ENCODE measurements at regions not wholly inside any gene's neighbourhood (a gene's known extent, or its start where the extent isn't known, plus 50 kb on each side); places are given as distances from the start of the nearest gene placed in this dataset.

- H3K36me3 ChIP-seq (ENCODE audit: low read depth) = no peaks in the 10 kb centered on the region
- in situ Hi-C loops (cut with MboI) = no loop called here
- TF ChIP-seq EZH2 (IDR thresholded peaks at IDR 0.05; ENCODE audit: insufficient read depth, poor library complexity, severe bottlenecking) (no peak), EZH2phosphoT487 (IDR thresholded peaks at IDR 0.05; ENCODE audit: insufficient read depth, low read depth) (no peak)
- H3K79me2 ChIP-seq (ENCODE audit: insufficient read depth) = no peaks in the 10 kb centered on the region
- peaks cover 6% of the 10 kb centered on the region; the same call in 1 of the 2 replicates for H3K27me3 ChIP-seq (replicated peaks; ENCODE audit: insufficient read depth)
- no peaks in the 10 kb centered on the region for H4K20me1 ChIP-seq (ENCODE audit: insufficient read depth)
- no peak overlapping the region for H2AFZ ChIP-seq
- no peak overlapping the region for H3K27ac ChIP-seq
- H3K4me1 ChIP-seq (ENCODE audit: insufficient read depth) = no peaks in the 10 kb centered on the region
- peaks cover 5% of the 10 kb centered on the region for H3K9me3 ChIP-seq (ENCODE audit: low read depth)
- no peak overlapping the region for H3K4me2 ChIP-seq (ENCODE audit: unreplicated experiment)
- no peak overlapping the region for H3K9ac ChIP-seq
- no peak overlapping the region for H3K4me3 ChIP-seq
- H3K9me2 ChIP-seq (ENCODE audit: insufficient read depth) = no peaks in the 10 kb centered on the region
- no peaks in the 10 kb centered on the region for H3F3A ChIP-seq (ENCODE audit: insufficient read depth)
- WGBS, 2 experiments (ENCODE audit: low coverage in 1 of 2, low lambda C conversion rate in 2 of 2, missing lambda C conversion rate in 2 of 2) = 65 to 66% methylated on average over 7 of the region's 7 CpGs
- no peak for DNase-seq
Observed at GRCh38 chr13:106336668-106337067, 198.8 kb downstream of the EFNB2 start.

DNA sequence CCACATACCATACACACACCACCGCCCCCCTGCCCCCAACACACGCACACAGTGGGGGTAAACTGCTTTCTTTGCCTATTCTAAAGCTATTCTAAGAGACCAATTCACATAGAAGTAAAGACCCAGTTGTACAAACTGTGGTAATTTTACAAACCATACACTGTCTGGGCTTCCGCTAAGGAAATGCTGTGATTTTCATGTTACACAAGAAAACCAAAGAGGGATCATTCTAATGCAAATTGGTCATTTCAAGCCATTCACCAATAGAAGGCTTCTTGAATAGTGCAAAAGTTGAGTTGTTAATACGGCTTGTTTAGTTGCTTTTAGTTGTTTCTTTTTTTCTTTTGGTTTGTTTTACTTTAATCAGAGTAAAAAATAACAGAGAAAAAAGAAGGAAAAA, 202.8 kb downstream of the EFNB2 start:
- TF ChIP-seq EZH2phosphoT487 (IDR thresholded peaks at IDR 0.05; ENCODE audit: insufficient read depth, low read depth) (no peak), EZH2 (IDR thresholded peaks at IDR 0.05; ENCODE audit: insufficient read depth, poor library complexity, severe bottlenecking) (no peak)
- no peak for DNase-seq
- no peaks in the 10 kb centered on the region for H3F3A ChIP-seq (ENCODE audit: insufficient read depth)
- no peaks in the 10 kb centered on the region for H3K36me3 ChIP-seq (ENCODE audit: low read depth)
- H3K9ac ChIP-seq = no peak overlapping the region
- WGBS, 2 experiments (ENCODE audit: low coverage in 1 of 2, low lambda C conversion rate in 2 of 2, missing lambda C conversion rate in 2 of 2) = 56 to 60% methylated on average over 4 of the region's 4 CpGs
- H3K9me3 ChIP-seq (ENCODE audit: low read depth) = no peaks in the 10 kb centered on the region
- no peak overlapping the region for H3K27ac ChIP-seq
- H3K27me3 ChIP-seq (replicated peaks; ENCODE audit: insufficient read depth) = peaks cover 6% of the 10 kb centered on the region; the same call in 1 of the 2 replicates
- no peak overlapping the region for H3K4me3 ChIP-seq
- H3K9me2 ChIP-seq (ENCODE audit: insufficient read depth) = no peaks in the 10 kb centered on the region
- H4K20me1 ChIP-seq (ENCODE audit: insufficient read depth) = no peaks in the 10 kb centered on the region
- in situ Hi-C loops (cut with MboI) = no loop called here
- no peaks in the 10 kb centered on the region for H3K4me1 ChIP-seq (ENCODE audit: insufficient read depth)
- no peak overlapping the region for H3K4me2 ChIP-seq (ENCODE audit: unreplicated experiment)
- no peaks in the 10 kb centered on the region for H3K79me2 ChIP-seq (ENCODE audit: insufficient read depth)
- no peak overlapping the region for H2AFZ ChIP-seq

GRCh38 chr13:106331116-106331515, 204.3 kb downstream of the EFNB2 start:
- Histone ChIP-seq H3K9me3 (ENCODE audit: low read depth) (no peaks in the 10 kb centered on the region), H3F3A (ENCODE audit: insufficient read depth) (no peaks in the 10 kb centered on the region), H3K27ac (no peak overlapping the region), H3K4me2 (ENCODE audit: unreplicated experiment) (no peak overlapping the region), H3K79me2 (ENCODE audit: insufficient read depth) (no peaks in the 10 kb centered on the region), H3K36me3 (ENCODE audit: low read depth) (no peaks in the 10 kb centered on the region), H3K27me3 (replicated peaks; ENCODE audit: insufficient read depth) (peaks cover 6% of the 10 kb centered on the region; the same call in 1 of the 2 replicates), H3K9ac (no peak overlapping the region), H2AFZ (no peak overlapping the region), H3K4me1 (ENCODE audit: insufficient read depth) (no peaks in the 10 kb centered on the region), H3K9me2 (ENCODE audit: insufficient read depth) (no peaks in the 10 kb centered on the region), H4K20me1 (ENCODE audit: insufficient read depth) (no peaks in the 10 kb centered on the region), H3K4me3 (no peak overlapping the region)
- 76 to 83% methylated on average over 4 of the region's 4 CpGs for WGBS, 2 experiments (ENCODE audit: low coverage in 1 of 2, low lambda C conversion rate in 2 of 2, missing lambda C conversion rate in 2 of 2)
- DNase-seq = no peak
- in situ Hi-C loops (cut with MboI) = no loop called here
- TF ChIP-seq EZH2phosphoT487 (IDR thresholded peaks at IDR 0.05; ENCODE audit: insufficient read depth, low read depth) (no peak), EZH2 (IDR thresholded peaks at IDR 0.05; ENCODE audit: insufficient read depth, poor library complexity, severe bottlenecking) (no peak)

DNA sequence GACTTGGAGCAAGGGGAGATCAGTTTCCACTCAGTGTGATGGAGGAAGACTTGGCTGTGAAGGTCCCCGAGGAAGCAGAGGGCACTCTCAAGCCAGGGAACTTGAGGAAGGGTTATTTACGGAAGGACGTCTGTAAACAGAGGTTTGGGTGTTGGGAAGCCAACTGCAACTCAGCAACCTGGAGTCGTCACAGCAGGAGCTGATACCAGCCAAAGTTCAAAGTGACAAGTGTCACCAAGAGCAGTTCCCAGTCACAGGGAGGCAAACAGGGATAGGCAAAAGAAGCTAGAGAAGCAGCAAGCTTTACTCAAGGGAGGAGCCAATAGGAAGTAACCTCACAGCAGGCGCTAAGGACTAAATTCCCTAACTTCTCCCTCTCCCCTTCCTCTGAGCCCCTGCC, 205.5 kb downstream of the EFNB2 start:
- H3K79me2 ChIP-seq (ENCODE audit: insufficient read depth) = no peaks in the 10 kb centered on the region
- H3K36me3 ChIP-seq (ENCODE audit: low read depth) = no peaks in the 10 kb centered on the region
- no peaks in the 10 kb centered on the region for H4K20me1 ChIP-seq (ENCODE audit: insufficient read depth)
- H3K4me3 ChIP-seq = no peak overlapping the region
- no peaks in the 10 kb centered on the region for H3K9me3 ChIP-seq (ENCODE audit: low read depth)
- no peaks in the 10 kb centered on the region for H3F3A ChIP-seq (ENCODE audit: insufficient read depth)
- no peak overlapping the region for H3K9ac ChIP-seq
- in situ Hi-C loops (cut with MboI) = no loop called here
- H3K9me2 ChIP-seq (ENCODE audit: insufficient read depth) = no peaks in the 10 kb centered on the region
- H3K4me1 ChIP-seq (ENCODE audit: insufficient read depth) = no peaks in the 10 kb centered on the region
- H3K27me3 ChIP-seq (replicated peaks; ENCODE audit: insufficient read depth) = peaks cover 6% of the 10 kb centered on the region; the same call in 1 of the 2 replicates
- DNase-seq = no peak
- no peak for TF ChIP-seq EZH2 (IDR thresholded peaks at IDR 0.05; ENCODE audit: insufficient read depth, poor library complexity, severe bottlenecking)
- TF ChIP-seq EZH2phosphoT487 (IDR thresholded peaks at IDR 0.05; ENCODE audit: insufficient read depth, low read depth) = no peak
- H3K27ac ChIP-seq = no peak overlapping the region
- 51 to 54% methylated on average over 5 of the region's 5 CpGs for WGBS, 2 experiments (ENCODE audit: low coverage in 1 of 2, low lambda C conversion rate in 2 of 2, missing lambda C conversion rate in 2 of 2)
- no peak overlapping the region for H3K4me2 ChIP-seq (ENCODE audit: unreplicated experiment)
- H2AFZ ChIP-seq = no peak overlapping the region

DNA sequence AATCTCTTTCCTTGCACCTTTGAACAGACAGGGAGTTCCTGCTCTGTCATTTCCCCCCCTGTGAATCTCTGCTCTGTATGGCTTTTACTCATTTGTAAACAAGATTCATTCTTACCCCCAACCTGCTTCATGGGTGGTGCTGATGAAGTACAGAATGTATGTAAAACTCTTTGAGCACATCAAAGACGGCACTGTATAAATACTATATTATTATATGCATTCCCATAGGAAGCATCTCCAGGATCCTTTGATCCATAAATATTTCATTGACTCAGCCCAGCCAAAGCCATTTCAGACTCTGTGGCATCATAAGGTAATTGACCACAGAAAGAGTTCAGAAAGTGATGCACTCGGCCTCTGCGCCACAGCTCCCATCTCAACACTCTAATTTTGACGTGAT, 208.7 kb downstream of the EFNB2 start:
- Histone ChIP-seq H3K9me2 (ENCODE audit: insufficient read depth) (no peaks in the 10 kb centered on the region), H3F3A (ENCODE audit: insufficient read depth) (no peaks in the 10 kb centered on the region), H4K20me1 (ENCODE audit: insufficient read depth) (no peaks in the 10 kb centered on the region), H3K4me3 (no peak overlapping the region), H3K9me3 (ENCODE audit: low read depth) (no peaks in the 10 kb centered on the region), H2AFZ (no peak overlapping the region), H3K4me2 (ENCODE audit: unreplicated experiment) (no peak overlapping the region), H3K9ac (no peak overlapping the region), H3K36me3 (ENCODE audit: low read depth) (no peaks in the 10 kb centered on the region), H3K27me3 (replicated peaks; ENCODE audit: insufficient read depth) (no peaks in the 10 kb centered on the region), H3K4me1 (ENCODE audit: insufficient read depth) (no peaks in the 10 kb centered on the region), H3K79me2 (ENCODE audit: insufficient read depth) (no peaks in the 10 kb centered on the region), H3K27ac (no peak overlapping the region)
- TF ChIP-seq EZH2 (IDR thresholded peaks at IDR 0.05; ENCODE audit: insufficient read depth, poor library complexity, severe bottlenecking) (no peak), EZH2phosphoT487 (IDR thresholded peaks at IDR 0.05; ENCODE audit: insufficient read depth, low read depth) (no peak)
- WGBS, 2 experiments (ENCODE audit: low coverage in 1 of 2, low lambda C conversion rate in 2 of 2, missing lambda C conversion rate in 2 of 2) = 74 to 81% methylated on average over 4 of the region's 4 CpGs
- no peak for DNase-seq
- in situ Hi-C loops (cut with MboI) = no loop called here
